ENCODE measurements at regions not wholly inside any gene's neighbourhood (a gene's known extent, or its start where the extent isn't known, plus 50 kb on each side); places are given as distances from the start of the nearest gene placed in this dataset. TPM values are rescaled to one million over a fixed set of nuclear protein-coding genes. Genes with fewer than 3 reads are reported as not detected.

DNA sequence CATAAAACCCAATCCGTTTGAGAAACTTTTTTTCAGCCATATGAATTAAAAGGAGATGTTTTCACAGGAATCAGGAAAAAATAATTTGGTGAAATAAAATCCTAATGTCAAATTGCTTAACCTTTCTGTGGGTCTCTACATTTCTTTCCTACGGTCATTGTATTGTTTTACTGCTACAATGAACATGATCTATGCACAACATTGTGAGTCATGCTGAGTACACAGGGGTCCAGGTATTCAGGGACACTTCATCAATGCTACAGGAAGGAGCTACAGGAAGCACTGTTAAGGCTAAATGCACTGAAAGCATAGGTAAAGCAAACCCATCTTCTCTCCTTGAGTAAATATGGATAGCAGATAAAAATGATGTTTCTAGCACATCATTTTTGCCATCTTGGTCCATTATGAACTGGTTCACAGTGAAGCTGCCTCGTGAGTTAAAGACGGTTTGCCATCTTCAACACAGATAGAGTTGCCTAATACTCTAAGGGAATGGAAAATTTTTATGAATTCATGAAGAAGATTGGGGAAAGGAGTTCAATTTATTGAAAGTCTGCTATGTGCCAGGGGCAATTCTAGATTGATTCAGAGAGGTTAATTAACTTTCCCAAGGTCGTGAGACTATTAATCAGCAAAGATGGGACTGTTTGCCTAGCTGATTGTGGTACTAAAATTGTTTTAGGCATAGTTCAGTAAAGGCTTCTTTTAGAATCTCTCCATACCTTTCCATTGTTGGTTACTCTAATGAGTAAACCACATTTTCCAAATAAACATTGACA is 85.5 kb downstream of the DIRAS2 start:
- H3K9me3 Mint-ChIP-seq (ENCODE audit: unreplicated experiment) = no peaks in the 10 kb centered on the region
- POLR2A ChIA-PET = no interaction called here
- H3K36me3 Mint-ChIP-seq (ENCODE audit: insufficient read depth, unreplicated experiment) = no peaks in the 10 kb centered on the region
- no peak for DNase-seq (ENCODE audit: unreplicated experiment)
- BruUV-seq (replicated peaks) = no TSS peak
- H3K27ac Mint-ChIP-seq (ENCODE audit: low read depth, unreplicated experiment) = no peak overlapping the region
- peaks cover 59% of the 10 kb centered on the region for H3K27me3 Mint-ChIP-seq (ENCODE audit: insufficient read depth, unreplicated experiment)
- no peak overlapping the region for H3K4me3 Mint-ChIP-seq (ENCODE audit: unreplicated experiment)
- H3K4me1 Mint-ChIP-seq (ENCODE audit: insufficient read depth, unreplicated experiment) = no peaks in the 10 kb centered on the region
- intact Hi-C loops (cut with micrococcal nuclease) = no loop called here
- CTCF ChIA-PET = no interaction called here
- TF ChIP-seq, protein P1, sequence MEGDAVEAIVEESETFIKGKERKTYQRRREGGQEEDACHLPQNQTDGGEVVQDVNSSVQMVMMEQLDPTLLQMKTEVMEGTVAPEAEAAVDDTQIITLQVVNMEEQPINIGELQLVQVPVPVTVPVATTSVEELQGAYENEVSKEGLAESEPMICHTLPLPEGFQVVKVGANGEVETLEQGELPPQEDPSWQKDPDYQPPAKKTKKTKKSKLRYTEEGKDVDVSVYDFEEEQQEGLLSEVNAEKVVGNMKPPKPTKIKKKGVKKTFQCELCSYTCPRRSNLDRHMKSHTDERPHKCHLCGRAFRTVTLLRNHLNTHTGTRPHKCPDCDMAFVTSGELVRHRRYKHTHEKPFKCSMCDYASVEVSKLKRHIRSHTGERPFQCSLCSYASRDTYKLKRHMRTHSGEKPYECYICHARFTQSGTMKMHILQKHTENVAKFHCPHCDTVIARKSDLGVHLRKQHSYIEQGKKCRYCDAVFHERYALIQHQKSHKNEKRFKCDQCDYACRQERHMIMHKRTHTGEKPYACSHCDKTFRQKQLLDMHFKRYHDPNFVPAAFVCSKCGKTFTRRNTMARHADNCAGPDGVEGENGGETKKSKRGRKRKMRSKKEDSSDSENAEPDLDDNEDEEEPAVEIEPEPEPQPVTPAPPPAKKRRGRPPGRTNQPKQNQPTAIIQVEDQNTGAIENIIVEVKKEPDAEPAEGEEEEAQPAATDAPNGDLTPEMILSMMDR (IDR thresholded peaks at IDR 0.05; ENCODE audit: unreplicated experiment) = no peak

DNA sequence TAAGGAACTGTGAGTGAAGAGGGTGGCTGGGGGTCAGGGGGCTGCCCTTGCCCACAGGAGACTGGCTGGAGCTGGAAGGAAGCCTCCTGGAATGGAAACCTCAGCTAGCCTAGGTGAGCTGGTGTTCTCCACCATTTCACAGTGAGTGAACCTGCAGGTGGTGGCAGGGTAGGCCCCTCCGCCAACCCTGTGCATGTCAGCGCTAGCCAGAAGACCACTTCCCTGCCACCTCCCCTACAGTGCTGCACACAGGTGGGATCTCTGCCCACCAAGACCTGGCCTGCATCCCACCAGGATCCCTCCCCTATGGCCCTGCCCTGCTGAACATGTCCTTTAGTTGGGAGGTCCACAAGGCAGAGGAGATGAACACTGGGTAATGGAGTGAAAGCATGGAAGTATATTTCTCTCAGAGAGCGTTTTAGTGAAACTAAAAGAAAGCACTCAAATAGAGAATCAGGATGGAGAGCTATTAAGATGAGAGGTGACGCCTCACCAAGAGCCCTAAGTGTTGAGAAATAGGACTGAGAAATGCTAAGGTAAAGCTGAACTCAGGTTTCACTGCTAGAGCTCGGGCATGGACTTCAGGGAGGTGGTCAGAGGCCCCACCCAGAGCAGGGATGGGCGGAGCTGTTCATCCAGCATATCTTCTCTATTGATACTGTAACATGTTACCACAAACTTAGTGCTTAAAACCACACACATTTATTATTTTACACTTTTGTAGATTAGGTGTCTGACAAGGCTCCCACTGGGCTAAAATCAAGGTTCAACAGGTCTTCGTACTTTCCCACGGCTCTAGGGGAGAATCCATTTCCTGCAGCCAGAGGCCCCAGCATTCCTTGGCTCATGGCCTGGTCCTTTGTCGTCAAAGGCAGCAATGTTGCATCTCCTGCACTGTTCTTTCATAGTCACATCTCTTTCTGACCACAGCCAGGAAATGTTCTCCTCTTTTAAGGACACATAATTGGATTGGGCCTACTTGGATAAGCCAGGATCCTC is 83.2 kb downstream of the DIRAS2 start:
- TF ChIP-seq, protein P1 (IDR thresholded peaks at IDR 0.05; ENCODE audit: unreplicated experiment) = no peak
- no peaks in the 10 kb centered on the region for H3K9me3 Mint-ChIP-seq (ENCODE audit: unreplicated experiment)
- no peak overlapping the region for H3K4me3 Mint-ChIP-seq (ENCODE audit: unreplicated experiment)
- no peak overlapping the region for H3K27ac Mint-ChIP-seq (ENCODE audit: low read depth, unreplicated experiment)
- no peaks in the 10 kb centered on the region for H3K4me1 Mint-ChIP-seq (ENCODE audit: insufficient read depth, unreplicated experiment)
- no peaks in the 10 kb centered on the region for H3K36me3 Mint-ChIP-seq (ENCODE audit: insufficient read depth, unreplicated experiment)
- POLR2A ChIA-PET = interaction anchor here (0.6 kb wide), 1 partner anchor 28 kb away, joined by 3 read pairs; no protein-coding TSS in a partner anchor
- intact Hi-C loops (cut with micrococcal nuclease) = no loop called here
- peaks cover 39% of the 10 kb centered on the region for H3K27me3 Mint-ChIP-seq (ENCODE audit: insufficient read depth, unreplicated experiment)
- no peak for DNase-seq (ENCODE audit: unreplicated experiment)
- CTCF ChIA-PET = interaction anchor here (0.6 kb wide), 1 partner anchor 57 kb away, joined by 3 read pairs; no protein-coding TSS in a partner anchor
- no TSS peak for BruUV-seq (replicated peaks)

Small RNA genes lying in the stretch of these regions (microRNA-seq; reads per million reads assigned to microRNA genes)
- not detected for gene MIR4290

Data from MCF 10A (cell line).